ENCODE measurements at regions not wholly inside any gene's neighbourhood (a gene's known extent, or its start where the extent isn't known, plus 50 kb on each side); places are given as distances from the start of the nearest gene placed in this dataset.

GRCh38 chr7:46930366-46930765, 651.5 kb downstream of the TNS3 start:
- H3K14ac ChIP-seq (ENCODE audit: insufficient read length) = no peak overlapping the region
- H3K23ac ChIP-seq (ENCODE audit: insufficient read length) = no peak overlapping the region
- H3K4ac ChIP-seq (replicated peaks; ENCODE audit: insufficient read length, low read depth, low read length) = no peak overlapping the region
- H2BK5ac ChIP-seq (ENCODE audit: low read depth, low read length) = no peak overlapping the region
- WGBS, 2 experiments (ENCODE audit: extremely low coverage in 1 of 2, insufficient coverage in 1 of 2, insufficient read length in 1 of 2, insufficient replicate concordance in 2 of 2, low coverage in 1 of 2, low lambda C conversion rate in 2 of 2, missing lambda C conversion rate in 1 of 2) = 71% methylated on average over 3 of the region's 3 CpGs; no CpG with 5 or more reads in 1 of the 2 experiments
- no peaks in the 10 kb centered on the region for H3K79me1 ChIP-seq (ENCODE audit: low read depth, low read length)
- H2BK120ac ChIP-seq (replicated peaks; ENCODE audit: low read depth, low read length) = no peak overlapping the region
- H3K18ac ChIP-seq (ENCODE audit: extremely low read depth, low read length) = no peak overlapping the region
- H3K23me2 ChIP-seq (ENCODE audit: low read depth, low read length) = no peaks in the 10 kb centered on the region
- H4K20me1 ChIP-seq (replicated peaks in 1 of 2; ENCODE audit: control insufficient read depth in 1 of 2, insufficient read depth in 2 of 2, low read length in 2 of 2) = no peaks in the 10 kb centered on the region
- DNase-seq (ENCODE audit: low read depth in 1 of 2, low spot score in 2 of 2) = no peak
- H3K36me3 ChIP-seq (ENCODE audit: control insufficient read depth in 2 of 4, insufficient read depth in 4 of 4, low read length in 3 of 4) = no peaks in the 10 kb centered on the region
- no peak overlapping the region for H2BK15ac ChIP-seq (ENCODE audit: low read length)
- TF ChIP-seq ZNF274 (IDR thresholded peaks at IDR 0.05; ENCODE audit: borderline replicate concordance, extremely low read depth, low read length) (no peak), EP300 (IDR thresholded peaks at IDR 0.05; ENCODE audit: borderline replicate concordance in 1 of 2, low read depth in 2 of 2, low read length in 2 of 2) (no peak), NRF1 (IDR thresholded peaks at IDR 0.05; ENCODE audit: low read depth, low read length) (no peak), CTCF (IDR thresholded peaks at IDR 0.05; ENCODE audit: control extremely low read depth in 1 of 3, insufficient read depth in 1 of 3, low read depth in 1 of 3, low read length in 3 of 3) (no peak)
- peak overlapping the region; percentile 78; the same call in 1 of the 2 replicates for H2AFZ ChIP-seq (ENCODE audit: low read length)
- H4K91ac ChIP-seq (replicated peaks; ENCODE audit: insufficient read length, low read length) = no peak overlapping the region
- no peak overlapping the region for H3K9ac ChIP-seq (replicated peaks in 1 of 4; ENCODE audit: extremely low read depth in 1 of 4, low read depth in 3 of 4, low read length in 3 of 4)
- H3K9me3 ChIP-seq (ENCODE audit: insufficient read depth in 2 of 2, low read depth in 1 of 2, low read length in 1 of 2) = no peaks in the 10 kb centered on the region
- CTCF ChIA-PET (ENCODE audit: partially characterized antibody) = no interaction called here
- no peak overlapping the region for H2AK5ac ChIP-seq (ENCODE audit: low read depth, low read length)
- no peaks in the 10 kb centered on the region for H3K4me1 ChIP-seq (replicated peaks in 1 of 4; ENCODE audit: control insufficient read depth in 3 of 4, insufficient read depth in 4 of 4, low read length in 3 of 4)
- H3K56ac ChIP-seq (replicated peaks; ENCODE audit: insufficient read length, low read depth, low read length) = no peak overlapping the region
- H2BK20ac ChIP-seq (ENCODE audit: low read length) = no peak overlapping the region
- H3K27me3 ChIP-seq (replicated peaks in 1 of 4; ENCODE audit: control insufficient read depth in 3 of 4, extremely low read depth in 1 of 4, insufficient read depth in 3 of 4, low read length in 3 of 4) = peaks cover 0 to 1% (median 0%) of the 10 kb centered on the region in 4 experiments; a peak in 1 of 7 replicates
- H4K5ac ChIP-seq (ENCODE audit: insufficient read length, low read depth, low read length) = no peak overlapping the region
- H3K27ac ChIP-seq (ENCODE audit: low read depth, low read length) = no peak overlapping the region
- no peak overlapping the region for H3K4me3 ChIP-seq (ENCODE audit: extremely low read depth in 1 of 4, insufficient read depth in 2 of 4, low read depth in 3 of 4, low read length in 4 of 4)
- no peak overlapping the region for H3K4me2 ChIP-seq (ENCODE audit: insufficient read depth in 1 of 2, low read depth in 2 of 2, low read length in 2 of 2)
- no peak for FAIRE-seq
- H4K8ac ChIP-seq (ENCODE audit: extremely low read depth, insufficient read depth, low read length) = no peak overlapping the region
- POLR2A ChIA-PET (ENCODE audit: partially characterized antibody) = no interaction called here
- no peak overlapping the region for H2BK12ac ChIP-seq (ENCODE audit: low read depth, low read length)
- H3K79me2 ChIP-seq (ENCODE audit: control insufficient read depth in 1 of 2, insufficient read depth in 2 of 2, low read length in 2 of 2) = no peaks in the 10 kb centered on the region

Data from H1 (cell line).